ENCODE measurements at regions not wholly inside any gene's neighbourhood (a gene's known extent, or its start where the extent isn't known, plus 50 kb on each side); places are given as distances from the start of the nearest gene placed in this dataset.
"Not testable (repeated sequence)": the region's sequence is repeated elsewhere in the genome, so short reads cannot be mapped to it uniquely, and the experiment has no call there.

DNA sequence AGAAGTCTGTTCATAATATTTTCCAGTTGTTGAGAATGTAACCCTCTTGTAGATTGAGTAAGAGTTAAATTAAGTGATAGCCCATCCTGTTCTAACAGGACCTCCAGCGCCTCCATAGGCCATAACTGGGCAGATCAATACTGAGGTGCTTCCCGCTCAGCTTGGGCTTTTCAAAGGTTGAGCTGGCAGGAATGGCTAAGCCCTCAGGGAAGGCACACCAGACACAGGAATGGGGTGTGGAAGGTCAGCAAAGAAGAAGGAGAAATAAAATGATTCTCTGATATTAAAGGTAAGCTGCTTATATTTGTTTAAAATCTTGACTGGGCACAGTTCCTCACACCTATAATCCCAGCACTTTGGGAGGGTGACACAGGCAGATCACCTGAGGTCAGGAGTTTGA lies 737.8 kb upstream of the TPTE start:
- not testable (repeated sequence) for DNase-seq (ENCODE audit: low read depth)

- not testable (repeated sequence) for DNase-seq (ENCODE audit: low read depth)
Measured at GRCh38 chr21:9784201-9784600, 737.2 kb upstream of the TPTE start.

DNA sequence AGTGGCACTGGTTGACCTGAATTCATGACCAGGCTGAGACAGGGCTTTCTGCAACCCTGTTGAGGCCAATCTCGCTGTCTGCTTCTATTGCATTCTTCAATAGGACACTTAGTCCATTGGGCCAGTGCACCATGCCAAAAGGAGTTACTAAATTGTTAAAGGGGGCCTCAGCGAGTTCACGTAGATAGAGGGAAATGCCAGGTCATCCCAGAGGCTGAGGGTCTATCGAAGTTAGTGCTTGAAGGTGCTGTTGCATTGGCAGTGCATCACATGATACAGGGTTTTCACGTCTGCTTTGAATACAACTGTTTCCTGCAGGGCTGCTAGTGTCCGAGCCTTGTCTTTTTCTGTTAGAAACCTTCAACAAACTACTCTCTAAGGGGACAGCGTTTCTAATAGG lies 735.3 kb upstream of the TPTE start:
- DNase-seq (ENCODE audit: low read depth) = not testable (repeated sequence)

DNA sequence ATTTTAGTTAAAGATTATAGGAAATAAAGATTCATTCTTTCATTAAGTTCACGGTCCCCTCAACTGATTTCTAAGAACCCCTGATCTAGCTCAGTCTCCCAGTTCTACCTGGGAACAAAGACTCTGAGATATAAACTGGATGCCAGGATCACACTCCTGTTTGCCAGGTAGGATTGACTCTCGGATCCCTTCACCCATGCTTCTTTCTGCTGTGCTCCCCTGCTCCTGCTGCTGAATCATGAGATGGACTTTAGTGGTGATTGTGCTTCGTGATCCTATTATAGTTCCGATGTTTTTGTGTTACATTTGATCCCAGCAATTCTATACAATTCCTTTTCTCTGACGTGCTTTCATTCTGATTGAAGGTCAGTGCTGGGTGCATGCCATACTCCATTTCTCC lies 733.1 kb upstream of the TPTE start:
- DNase-seq (ENCODE audit: low read depth) = not testable (repeated sequence)

DNA sequence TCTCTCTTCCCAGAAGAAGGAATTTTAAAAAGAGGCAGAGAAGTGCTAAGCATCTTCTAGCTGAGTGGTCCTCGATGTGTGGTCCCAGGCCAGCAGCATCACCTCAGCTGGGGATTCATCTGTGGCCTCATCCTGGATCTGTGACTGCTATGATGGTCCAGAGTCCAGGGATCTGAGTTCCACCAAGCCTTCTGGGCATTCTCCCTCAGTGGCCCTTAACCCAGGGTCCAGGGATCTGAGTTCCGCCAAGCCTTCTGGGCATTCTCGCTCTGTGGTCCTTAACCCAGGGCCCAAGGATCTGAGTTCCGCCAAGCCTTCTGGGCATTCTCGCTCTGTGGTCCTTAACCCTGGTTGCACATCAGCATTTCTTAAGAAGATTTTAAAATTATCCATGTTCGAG lies 731.0 kb upstream of the TPTE start:
- DNase-seq (ENCODE audit: low read depth) = not testable (repeated sequence)

DNA sequence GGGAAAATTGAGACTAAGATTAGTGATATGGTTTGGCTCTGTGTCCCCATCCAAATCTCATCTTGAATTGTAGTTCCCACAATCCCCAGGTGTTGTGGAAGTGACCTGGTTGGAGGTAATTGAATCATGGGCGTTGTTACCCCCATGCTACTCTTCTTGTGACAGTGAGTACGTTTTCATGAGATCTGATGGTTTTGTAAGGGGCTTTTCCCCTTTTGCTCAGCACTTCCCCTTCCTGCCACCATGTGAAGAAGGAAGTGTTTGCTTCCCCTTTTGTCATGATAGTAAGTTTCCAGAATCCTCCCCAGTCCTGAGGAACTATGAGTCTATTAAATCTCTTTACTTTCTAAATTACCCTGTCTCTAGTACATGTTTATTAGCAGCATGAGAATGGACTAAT lies 729.9 kb upstream of the TPTE start:
- not testable (repeated sequence) for DNase-seq (ENCODE audit: low read depth)

DNA sequence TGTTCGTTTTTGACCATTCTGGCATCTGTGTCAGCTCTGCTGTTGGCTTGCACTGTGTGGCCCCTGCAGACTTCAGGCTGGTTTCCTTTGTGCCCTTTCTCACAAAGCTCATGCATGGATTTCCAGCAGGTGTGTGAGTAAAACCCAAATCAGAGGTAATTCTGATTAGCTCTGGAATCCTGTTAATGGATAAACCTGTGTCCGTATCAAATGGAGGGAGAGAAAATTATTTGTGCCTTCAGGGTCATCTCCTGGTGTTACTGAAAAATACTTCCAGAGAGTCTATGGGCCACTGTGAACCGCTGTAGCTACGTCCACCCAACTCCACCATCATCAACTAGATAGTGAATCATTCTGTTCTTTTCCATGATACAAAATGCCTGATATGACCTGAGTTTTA lies 726.1 kb upstream of the TPTE start:
- not testable (repeated sequence) for DNase-seq (ENCODE audit: low read depth)

DNA sequence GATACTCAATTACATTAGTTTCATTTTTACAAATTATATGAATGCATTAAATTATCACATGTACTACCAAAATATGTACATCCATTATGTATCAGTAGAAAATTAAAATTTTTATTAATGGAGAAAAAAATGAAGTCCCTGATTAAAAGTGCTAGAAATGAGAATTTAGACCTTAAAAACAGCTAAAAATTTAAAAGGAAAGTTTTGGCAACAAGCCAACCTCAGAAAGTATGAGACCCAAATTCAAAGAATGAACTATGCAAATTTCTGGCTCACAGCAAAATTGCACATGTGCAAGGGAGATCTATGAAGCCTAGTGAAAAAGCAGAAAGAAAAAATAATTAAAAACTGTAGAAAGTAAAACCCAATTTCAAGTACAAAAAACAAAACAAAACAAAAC lies 725.1 kb upstream of the TPTE start:
- peak; percentile 0 for DNase-seq (ENCODE audit: low read depth)

DNA sequence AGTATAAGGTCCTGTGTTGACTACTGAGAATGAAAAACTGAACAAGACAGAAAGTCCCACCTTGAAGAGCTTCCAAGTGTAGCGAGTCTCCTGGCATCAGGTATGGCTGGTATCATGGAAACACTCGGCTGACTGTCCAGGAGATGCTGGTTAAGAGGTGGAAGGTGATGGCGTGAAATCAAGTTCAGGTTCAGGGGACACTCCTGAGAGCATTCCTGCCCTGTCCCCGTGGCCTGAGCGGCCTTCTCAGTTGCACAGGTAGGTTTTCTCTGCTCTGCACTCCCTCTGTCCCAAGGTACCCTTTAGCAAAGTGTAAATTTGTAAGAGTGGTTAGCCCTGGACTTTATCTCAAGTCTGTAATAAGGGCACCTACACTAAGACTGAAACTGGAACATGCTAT lies 713.7 kb upstream of the TPTE start:
- DNase-seq (ENCODE audit: low read depth) = not testable (repeated sequence)

DNA sequence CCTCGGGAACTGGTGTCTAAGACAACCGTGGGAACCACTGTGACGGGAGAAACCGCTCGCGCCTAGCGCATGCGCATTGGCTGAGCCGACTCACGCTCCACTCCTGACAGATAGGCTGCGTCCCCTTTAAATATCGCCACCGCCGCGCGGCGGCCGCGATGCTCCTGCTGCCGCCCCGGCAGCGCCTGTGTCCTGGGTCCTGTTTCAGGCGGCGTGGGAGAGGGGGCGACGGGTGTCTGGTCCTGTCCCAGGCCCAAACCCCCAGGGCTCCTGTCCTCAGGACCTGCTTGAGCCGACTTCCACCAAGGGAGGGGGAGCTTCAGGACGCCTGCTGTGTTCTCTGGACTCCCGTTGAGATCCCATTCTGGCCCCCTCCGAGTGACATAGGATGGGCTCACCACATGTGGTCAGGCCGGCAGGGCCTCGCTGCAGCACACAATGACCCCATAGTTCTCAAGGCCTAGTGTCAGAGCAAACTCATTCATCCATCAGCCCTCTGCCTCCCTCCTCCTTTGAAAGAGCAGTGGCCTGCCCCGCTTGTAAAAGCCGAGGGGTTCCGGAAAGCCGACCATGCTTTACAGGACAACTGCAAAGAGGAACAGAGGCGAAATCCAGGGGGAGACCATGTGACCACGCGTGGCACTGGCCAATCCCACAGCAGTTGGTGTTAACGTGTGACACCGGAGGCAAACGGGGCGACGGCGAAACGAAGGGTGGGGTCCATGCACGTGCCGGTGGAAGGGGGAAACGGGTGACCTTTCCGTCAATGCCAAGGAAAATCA lies 710.0 kb upstream of the TPTE start:
- not testable (repeated sequence) for DNase-seq (ENCODE audit: low read depth)

DNA sequence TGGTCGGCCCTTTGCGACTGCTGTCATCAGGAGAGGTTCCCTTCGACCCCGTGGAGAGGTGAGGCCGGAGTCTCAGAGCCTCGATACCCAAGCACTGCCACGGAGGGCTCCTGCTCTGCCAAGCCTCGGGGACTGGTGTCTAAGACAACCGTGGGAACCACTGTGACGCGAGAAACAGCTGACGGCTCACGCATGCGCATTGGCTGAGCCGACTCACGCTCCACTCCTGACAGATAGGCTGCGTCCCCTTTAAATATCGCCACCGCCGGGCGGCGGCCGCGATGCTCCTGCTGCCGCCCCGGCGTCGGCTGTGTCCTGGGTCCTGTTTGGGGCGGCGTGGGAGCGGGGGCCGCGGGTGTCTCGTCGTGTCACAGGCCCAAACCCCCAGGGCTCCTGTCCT lies 708.9 kb upstream of the TPTE start:
- DNase-seq (ENCODE audit: low read depth) = not testable (repeated sequence)

DNA sequence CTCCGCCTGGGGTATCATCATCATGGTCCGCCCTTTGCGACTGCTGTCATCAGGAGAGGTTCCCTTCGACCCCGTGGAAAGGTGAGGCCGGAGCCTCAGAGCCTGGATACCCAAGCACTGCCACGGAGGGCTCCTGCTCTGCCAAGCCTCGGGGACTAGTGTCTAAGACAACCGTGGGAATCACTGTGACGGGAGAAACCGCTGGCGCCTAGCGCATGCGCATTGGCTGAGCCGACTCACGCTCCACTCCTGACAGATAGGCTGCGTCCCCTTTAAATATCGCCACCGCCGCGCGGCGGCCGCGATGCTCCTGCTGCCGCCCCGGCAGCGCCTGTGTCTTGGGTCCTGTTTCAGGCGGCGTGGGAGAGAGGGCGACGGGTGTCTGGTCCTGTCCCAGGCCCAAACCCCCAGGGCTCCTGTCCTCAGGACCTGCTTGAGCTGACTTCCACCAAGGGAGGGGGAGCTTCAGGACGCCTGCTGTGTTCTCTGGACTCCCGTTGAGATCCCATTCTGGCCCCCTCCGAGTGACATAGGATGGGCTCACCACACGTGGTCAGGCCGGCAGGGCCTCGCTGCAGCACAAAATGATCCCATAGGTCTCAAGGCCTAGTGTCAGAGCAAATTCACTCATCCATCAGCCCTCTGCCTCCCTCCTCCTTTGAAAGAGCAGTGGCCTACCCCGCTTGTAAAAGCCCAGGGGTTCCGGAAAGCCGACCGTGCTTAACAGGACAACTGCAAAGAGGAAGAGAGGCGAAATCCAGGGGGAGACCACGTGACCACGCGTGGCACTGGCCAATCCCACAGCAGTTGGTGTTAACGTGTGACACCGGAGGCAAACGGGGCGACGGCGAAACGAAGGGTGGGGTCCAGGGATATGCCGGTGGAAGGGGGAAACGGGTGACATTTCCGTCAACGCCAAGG lies 707.2 kb upstream of the TPTE start:
- DNase-seq (ENCODE audit: low read depth) = not testable (repeated sequence)

GRCh38 chr21:9815181-9815789 lies 706.1 kb upstream of the TPTE start:
- DNase-seq (ENCODE audit: low read depth) = not testable (repeated sequence)

DNA sequence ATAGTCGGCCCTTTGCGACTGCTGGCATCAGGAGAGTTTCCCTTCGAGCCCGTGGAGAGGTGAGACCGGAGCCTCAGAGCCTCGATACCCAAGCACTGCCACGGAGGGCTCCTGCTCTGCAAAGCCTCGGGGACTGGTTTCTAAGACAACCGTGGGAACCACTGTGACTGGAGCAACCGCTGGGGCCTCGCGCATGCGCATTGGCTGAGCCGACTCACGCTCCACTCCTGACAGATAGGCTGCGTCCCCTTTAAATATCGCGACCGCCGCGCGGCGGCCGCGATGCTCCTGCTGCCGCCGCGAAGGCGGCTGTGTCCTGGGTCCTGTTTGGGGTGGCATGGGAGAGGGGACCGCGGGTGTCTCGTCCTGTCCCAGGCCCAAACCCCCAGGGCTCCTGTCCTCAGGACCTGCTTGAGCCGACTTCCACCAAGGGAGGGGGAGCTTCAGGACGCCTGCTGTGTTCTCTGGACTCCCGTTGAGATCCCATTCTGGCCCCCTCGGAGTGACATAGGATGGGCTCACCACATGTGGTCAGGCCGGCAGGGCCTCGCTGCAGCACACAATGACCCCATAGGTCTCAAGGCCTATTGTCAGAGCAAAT lies 704.5 kb upstream of the TPTE start:
- DNase-seq (ENCODE audit: low read depth) = not testable (repeated sequence)

- DNase-seq (ENCODE audit: low read depth) = not testable (repeated sequence)
Measured at GRCh38 chr21:9817841-9818441, 703.4 kb upstream of the TPTE start.

DNA sequence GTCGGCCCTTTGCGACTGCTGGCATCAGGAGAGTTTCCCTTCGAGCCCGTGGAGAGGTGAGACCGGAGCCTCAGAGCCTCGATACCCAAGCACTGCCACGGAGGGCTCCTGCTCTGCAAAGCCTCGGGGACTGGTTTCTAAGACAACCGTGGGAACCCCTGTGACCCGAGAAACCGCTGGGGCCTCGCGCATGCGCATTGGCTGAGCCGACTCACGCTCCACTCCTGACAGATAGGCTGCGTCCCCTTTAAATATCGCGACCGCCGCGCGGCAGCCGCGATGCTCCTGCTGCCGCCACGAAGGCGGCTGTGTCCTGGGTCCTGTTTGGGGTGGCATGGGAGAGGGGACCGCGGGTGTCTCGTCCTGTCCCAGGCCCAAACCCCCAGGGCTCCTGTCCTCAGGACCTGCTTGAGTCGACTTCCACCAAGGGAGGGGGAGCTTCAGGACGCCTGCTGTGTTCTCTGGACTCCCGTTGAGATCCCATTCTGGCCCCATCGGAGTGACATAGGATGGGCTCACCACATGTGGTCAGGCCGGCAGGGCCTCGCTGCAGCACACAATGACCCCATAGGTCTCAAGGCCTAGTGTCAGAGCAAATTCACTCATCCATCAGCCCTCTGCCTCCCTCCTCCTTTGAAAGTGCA lies 701.7 kb upstream of the TPTE start:
- not testable (repeated sequence) for DNase-seq (ENCODE audit: low read depth)

DNA sequence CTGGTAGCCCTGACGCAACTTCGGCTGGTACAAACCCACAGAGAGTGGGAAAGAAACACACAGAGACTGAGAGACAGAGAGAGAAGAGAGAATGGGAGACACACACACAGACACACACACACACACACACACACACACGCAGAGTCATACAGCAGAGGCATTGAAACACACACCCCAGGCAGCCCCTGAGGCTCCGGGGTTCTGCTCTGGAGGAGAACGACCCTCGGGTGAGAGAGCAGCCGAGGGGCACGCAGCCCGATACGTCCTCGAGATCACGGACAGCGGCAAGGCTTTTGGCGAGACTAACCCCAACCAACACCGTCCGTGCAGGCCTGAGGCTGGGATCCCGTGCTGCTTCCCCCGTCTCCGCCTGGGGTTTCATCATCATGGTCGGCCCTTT lies 700.8 kb upstream of the TPTE start:
- not testable (repeated sequence) for DNase-seq (ENCODE audit: low read depth)

- DNase-seq (ENCODE audit: low read depth) = not testable (repeated sequence)
Measured at GRCh38 chr21:9821472-9821871, 699.9 kb upstream of the TPTE start.

- DNase-seq (ENCODE audit: low read depth) = not testable (repeated sequence)
Measured at GRCh38 chr21:9822093-9822820, 699.1 kb upstream of the TPTE start.

All from HT1080 (cell line).